Stomach smooth muscle (tissue), 2 donors: ENCODE measurements at regions not wholly inside any gene's neighbourhood (a gene's known extent, or its start where the extent isn't known, plus 50 kb on each side); places are given as distances from the start of the nearest gene placed in this dataset.
"Not testable (repeated sequence)": the region's sequence is repeated elsewhere in the genome, so short reads cannot be mapped to it uniquely, and the experiment has no call there.

Source experiments
- H3K27ac ChIP-seq: one replicate; pipeline ENCODE4 v1.7.0; 2013; ENCODE audit warnings: mild to moderate bottlenecking, low read length, inconsistent platforms
- H3K27me3 ChIP-seq, 2 donors: one replicate each; pipeline ENCODE4 v1.7.0; 2013; ENCODE audit warnings: low read length in 2 of 2; ENCODE audit not compliant: insufficient read depth in 2 of 2, control insufficient read depth in 1 of 2
- H3K36me3 ChIP-seq, 2 donors: one replicate each; pipeline ENCODE4 v1.7.0; 2013; ENCODE audit warnings: low read length in 2 of 2; ENCODE audit not compliant: control insufficient read depth in 2 of 2, insufficient read depth in 2 of 2
- H3K4me1 ChIP-seq: one replicate; pipeline ENCODE4 v1.7.0; 2013; ENCODE audit warnings: low read length; ENCODE audit not compliant: control insufficient read depth, insufficient read depth
- H3K4me3 ChIP-seq, 2 donors: one replicate each; pipeline ENCODE4 v1.7.0; 2013; ENCODE audit warnings: low read length in 2 of 2
- H3K9ac ChIP-seq, 2 donors: one replicate each; pipeline ENCODE4 v1.7.0; 2013; ENCODE audit warnings: low read length in 2 of 2, mild to moderate bottlenecking in 1 of 2
- H3K9me3 ChIP-seq, 2 donors: one replicate each; pipeline ENCODE4 v1.7.0; 2013; ENCODE audit warnings: low read length in 2 of 2; ENCODE audit not compliant: control insufficient read depth in 2 of 2
- donor health status: healthy.
- donor health status: Pancreatic carcinoma.

DNA sequence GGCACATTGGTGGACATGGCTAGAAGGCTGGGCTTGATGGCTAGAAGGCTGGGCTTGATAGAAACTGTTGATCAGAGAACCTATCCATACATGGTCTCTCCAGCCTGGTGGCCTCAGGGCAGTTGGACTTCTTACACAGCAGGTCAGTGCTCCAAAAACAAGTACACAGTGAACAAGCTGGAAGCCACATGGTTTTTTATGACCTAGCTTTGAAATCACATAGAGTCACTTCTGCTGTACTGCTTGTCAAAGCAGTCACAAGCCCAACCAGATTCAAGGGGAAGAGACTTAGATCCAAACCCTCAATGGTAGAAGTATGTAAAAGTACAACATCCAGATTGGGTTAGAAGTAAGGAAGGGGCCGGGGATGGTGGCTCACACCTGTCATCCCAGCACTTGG, 89.4 kb upstream of the HES1 start:
- Histone ChIP-seq H3K27me3 (no peaks in the 10 kb centered on the region), H3K4me1 (peaks cover 9% of the 10 kb centered on the region), H3K4me3 (no peak overlapping the region), H3K36me3 (no peaks in the 10 kb centered on the region), H3K27ac (no peak overlapping the region), H3K9me3 (peaks cover 5 to 7% of the 10 kb centered on the region in 2 donors), H3K9ac (no peak overlapping the region)

GRCh38 chr3:194046995-194047645, 88.8 kb upstream of the HES1 start:
- H3K27ac ChIP-seq: peak overlapping the region; percentile 62
- peaks cover 9% of the 10 kb centered on the region for H3K4me1 ChIP-seq
- no peak overlapping the region for H3K4me3 ChIP-seq
- H3K27me3 ChIP-seq: no peaks in the 10 kb centered on the region
- peaks cover 5 to 8% of the 10 kb centered on the region in 2 donors for H3K9me3 ChIP-seq
- H3K9ac ChIP-seq: no peak overlapping the region
- no peaks in the 10 kb centered on the region for H3K36me3 ChIP-seq

- H3K36me3 ChIP-seq: no peaks in the 10 kb centered on the region
- H3K4me1 ChIP-seq: peaks cover 9% of the 10 kb centered on the region
- no peak overlapping the region for H3K27ac ChIP-seq
- no peak overlapping the region for H3K9ac ChIP-seq
- no peak overlapping the region for H3K4me3 ChIP-seq
- H3K9me3 ChIP-seq: peaks cover 5 to 8% of the 10 kb centered on the region in 2 donors
- no peaks in the 10 kb centered on the region for H3K27me3 ChIP-seq
These were observed 86.6 kb upstream of the HES1 start for GRCh38 chr3:194049394-194049793.

- H3K4me1 ChIP-seq: peaks cover 9% of the 10 kb centered on the region
These were observed 85.1 kb upstream of the HES1 start for GRCh38 chr3:194050782-194051320.

DNA sequence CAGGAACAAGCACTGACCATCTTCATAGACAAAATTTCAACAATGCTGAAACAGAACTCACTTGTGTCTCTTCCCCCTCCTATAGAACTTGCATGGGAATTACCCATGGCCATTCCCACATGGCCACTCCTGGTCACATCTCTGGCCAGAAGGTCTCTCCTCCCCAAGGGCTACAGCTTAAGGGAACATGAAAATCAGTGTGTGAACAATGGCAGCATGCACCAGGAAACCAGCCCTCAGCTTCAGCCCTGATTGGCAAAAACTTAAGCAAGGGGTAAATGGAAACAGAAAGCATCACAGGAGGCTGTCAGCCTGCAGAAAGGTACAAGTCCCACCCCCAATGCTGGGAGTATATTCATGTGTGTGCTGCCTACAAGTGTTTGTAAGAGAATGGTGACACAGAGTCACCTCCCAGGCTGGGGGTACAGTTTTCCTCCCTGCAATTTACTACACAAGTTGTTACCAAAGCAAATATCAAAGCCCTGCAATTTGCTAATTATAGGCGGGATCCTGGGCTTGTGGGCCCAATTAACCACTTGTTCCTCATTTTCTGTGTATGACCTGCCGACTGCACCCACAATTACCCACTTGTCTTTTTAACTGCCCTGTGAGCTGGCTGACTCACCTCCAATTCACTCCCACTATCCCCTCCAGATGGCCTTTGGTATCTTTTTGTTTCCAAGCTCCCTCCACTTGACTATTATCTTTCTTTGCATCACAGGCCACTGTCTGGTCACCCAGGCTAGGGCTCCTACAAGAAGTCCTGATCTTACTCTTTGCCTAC, 84.4 kb upstream of the HES1 start:
- Histone ChIP-seq H3K9ac (no peak overlapping the region), H3K9me3 (peaks cover 5 to 8% of the 10 kb centered on the region in 2 donors), H3K27me3 (no peaks in the 10 kb centered on the region), H3K36me3 (no peaks in the 10 kb centered on the region), H3K4me3 (no peak overlapping the region), H3K4me1 (peaks cover 9% of the 10 kb centered on the region), H3K27ac (no peak overlapping the region)

More at GRCh38 chr3:194050782-194051320, 85.1 kb upstream of the HES1 start:
- Histone ChIP-seq H3K4me3 (no peak overlapping the region), H3K36me3 (no peaks in the 10 kb centered on the region), H3K27me3 (no peaks in the 10 kb centered on the region), H3K27ac (no peak overlapping the region), H3K9me3 (peaks cover 5 to 8% of the 10 kb centered on the region in 2 donors), H3K9ac (no peak overlapping the region)

GRCh38 chr3:194053136-194053535, 82.8 kb upstream of the HES1 start:
- no peaks in the 10 kb centered on the region for H3K27me3 ChIP-seq
- H3K9me3 ChIP-seq: peaks cover 5 to 8% of the 10 kb centered on the region in 2 donors

GRCh38 chr3:194054016-194054415, 81.9 kb upstream of the HES1 start:
- no peaks in the 10 kb centered on the region for H3K27me3 ChIP-seq

More at GRCh38 chr3:194053136-194053535, 82.8 kb upstream of the HES1 start:
- Histone ChIP-seq H3K36me3 (no peaks in the 10 kb centered on the region), H3K9ac (no peak overlapping the region), H3K4me1 (no peaks in the 10 kb centered on the region), H3K4me3 (no peak overlapping the region), H3K27ac (no peak overlapping the region)

DNA sequence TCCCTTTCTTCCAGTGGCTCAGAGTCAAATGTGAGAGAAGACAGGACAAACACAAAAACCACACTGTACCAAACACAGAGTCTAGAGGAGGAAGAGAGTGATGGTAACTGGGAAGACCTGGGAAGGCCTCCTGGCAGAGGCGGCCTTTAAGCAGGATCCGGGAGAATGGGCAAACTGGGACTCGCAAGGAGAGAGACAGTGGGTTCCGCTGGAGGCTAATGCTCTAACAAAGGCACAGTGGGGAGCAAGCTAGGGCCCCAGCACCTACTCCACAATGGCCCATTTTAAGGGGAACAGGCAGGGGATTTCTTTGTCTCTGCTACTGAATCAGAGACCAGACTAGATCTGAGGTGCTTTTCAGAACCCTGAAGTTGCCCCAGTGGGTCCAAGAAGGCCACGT, 81.4 kb upstream of the HES1 start:
- no peak overlapping the region for H3K4me3 ChIP-seq
- no peaks in the 10 kb centered on the region for H3K36me3 ChIP-seq
- H3K9me3 ChIP-seq: peaks cover 5 to 8% of the 10 kb centered on the region in 2 donors
- H3K9ac ChIP-seq: no peak overlapping the region
- H3K4me1 ChIP-seq: no peaks in the 10 kb centered on the region
- H3K27me3 ChIP-seq: no peaks in the 10 kb centered on the region
- no peak overlapping the region for H3K27ac ChIP-seq

More at GRCh38 chr3:194054016-194054415, 81.9 kb upstream of the HES1 start:
- no peaks in the 10 kb centered on the region for H3K36me3 ChIP-seq
- H3K4me3 ChIP-seq: no peak overlapping the region
- H3K9ac ChIP-seq: no peak overlapping the region
- no peak overlapping the region for H3K27ac ChIP-seq
- peaks cover 5 to 8% of the 10 kb centered on the region in 2 donors for H3K9me3 ChIP-seq
- H3K4me1 ChIP-seq: no peaks in the 10 kb centered on the region

DNA sequence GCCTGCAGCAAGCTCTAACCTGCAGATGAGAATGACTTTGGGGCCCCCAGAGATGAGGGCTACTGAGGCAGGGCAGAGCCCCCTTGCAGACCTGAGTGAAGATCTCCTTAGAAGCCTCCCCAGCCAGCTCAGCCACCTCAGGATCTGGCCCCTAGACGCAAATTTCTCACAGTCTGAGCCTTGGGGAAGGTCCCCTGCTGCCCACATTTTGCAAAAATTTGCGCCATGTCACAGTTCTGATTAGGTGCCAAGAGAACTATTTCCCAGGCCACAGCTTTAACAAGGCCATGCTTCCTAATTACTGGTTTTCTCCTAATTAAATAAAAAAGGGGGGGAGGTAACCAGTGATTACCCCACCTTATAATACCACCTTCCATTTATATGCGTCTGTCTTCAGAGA, 81.0 kb upstream of the HES1 start:
- Histone ChIP-seq H3K9me3 (peaks cover 5 to 8% of the 10 kb centered on the region in 2 donors), H3K36me3 (no peaks in the 10 kb centered on the region), H3K27me3 (no peaks in the 10 kb centered on the region), H3K4me3 (no peak overlapping the region), H3K9ac (no peak overlapping the region), H3K27ac (no peak overlapping the region), H3K4me1 (no peaks in the 10 kb centered on the region)

DNA sequence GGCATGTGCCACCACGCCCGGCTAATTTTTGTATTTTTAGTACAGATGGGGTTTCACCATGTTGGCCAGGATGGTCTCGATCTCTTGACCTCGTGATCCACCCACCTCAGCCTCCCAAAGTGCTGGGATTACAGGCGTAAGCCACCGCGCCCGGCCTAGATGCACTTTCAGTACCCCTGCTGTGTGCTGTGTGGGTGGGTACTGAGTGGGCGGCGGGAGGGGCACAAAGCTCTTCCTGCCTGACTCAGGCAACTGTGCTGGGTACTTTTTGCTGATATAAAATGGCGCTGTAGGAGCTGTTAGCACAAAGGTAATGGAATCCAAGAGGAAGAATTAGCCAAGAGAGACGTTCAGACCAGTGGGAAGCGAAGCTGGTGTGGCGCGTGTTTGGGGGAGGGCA, 79.6 kb upstream of the HES1 start:
- not testable (repeated sequence) for H3K27ac ChIP-seq, H3K27me3 ChIP-seq, H3K9ac ChIP-seq, H3K4me3 ChIP-seq, H3K9me3 ChIP-seq, H3K4me1 ChIP-seq, H3K36me3 ChIP-seq
